K562 (cell line): ENCODE measurements at regions not wholly inside any gene's neighbourhood (a gene's known extent, or its start where the extent isn't known, plus 50 kb on each side); places are given as distances from the start of the nearest gene placed in this dataset.

Experiments used
- ATAC-seq: fragments of 200-7000 bp; cut with Tn5 transposase; 3 replicates; pipeline ENCODE4 v1.9.1; 2020; ENCODE audit warnings: moderate library complexity
- BruUV-seq: library from RNA; stranded (reverse); fragments of 400-500 nt; replicated peaks from 2 replicates; lab custom pipeline; 2021; lab: Mats Ljungman, UMichigan
- CTCF ChIA-PET: fragments of 300-600 bp; formaldehyde crosslinking; extraction: SDS; loops from one replicate; lab custom pipeline; 2021; ENCODE audit warnings: low intra/inter-chr PET ratio; lab: Yijun Ruan, JAX
- POLR2A ChIA-PET: fragments of 300-600, 350-650 bp; sonication (Branson Sonifier 250); formaldehyde crosslinking; extraction: SDS; loops from one replicate; lab custom pipeline; 2021; ENCODE audit warnings: antibody characterized with exemption, inconsistent platforms; lab: Yijun Ruan, JAX
- DNase-seq, 4 experiments: peaks; one replicate each; pipeline versions ENCODE4 v3.0.0 to v3.0.0-alpha.2; 2011 to 2018; ENCODE audit warnings: low spot score in 3 of 4, mixed read lengths in 3 of 4; ENCODE audit errors: extremely low read depth in 1 of 4
- FAIRE-seq: peaks from 2 replicates; lab custom pipeline; 2011; peaks lifted over from hg19 to GRCh38; lab: Jason Lieb, UNC
- H2AFZ ChIP-seq: 2 replicates; pipeline ENCODE4 v1.6.0; 2011; ENCODE audit warnings: low read depth, low read length, control low read depth, inconsistent platforms
- H3K27ac ChIP-seq: fragments of 200-600 bp; 3 replicates; pipeline ENCODE4 v1.8.0; 2011; ENCODE audit warnings: low read depth, mild to moderate bottlenecking, control low read depth, inconsistent platforms, low read length, moderate library complexity, mixed read lengths; ENCODE audit errors: extremely low read depth
- H3K27me3 ChIP-seq, 2 experiments: fragments of 300-600 bp in 1 of 2; 2 replicates in 1 of 2; 3 replicates in 1 of 2; pipeline versions ENCODE4 v1.6.0 to v1.8.0; 2011; ENCODE audit warnings: inconsistent platforms in 2 of 2, low read length in 2 of 2, mild to moderate bottlenecking in 1 of 2, mixed read lengths in 1 of 2, moderate library complexity in 1 of 2; ENCODE audit not compliant: control insufficient read depth in 2 of 2, insufficient read depth in 2 of 2
- H3K36me3 ChIP-seq: fragments of 300-600 bp; 3 replicates; pipeline ENCODE4 v1.8.0; 2011; ENCODE audit warnings: mild to moderate bottlenecking, low read length, inconsistent platforms; ENCODE audit not compliant: control insufficient read depth, insufficient read depth
- H3K4me1 ChIP-seq, 2 experiments: fragments of 200-600 bp in 1 of 2; replicated peaks in 1 of 2; 2 replicates in 1 of 2; 3 replicates in 1 of 2; pipeline versions ENCODE4 v1.5.1 to v1.8.0; 2011; ENCODE audit warnings: inconsistent platforms in 2 of 2, low read length in 2 of 2, mild to moderate bottlenecking in 1 of 2, mixed read lengths in 1 of 2, moderate library complexity in 1 of 2; ENCODE audit not compliant: control insufficient read depth in 2 of 2, insufficient read depth in 2 of 2
- H3K4me2 ChIP-seq: 2 replicates; pipeline ENCODE4 v1.6.1; 2011; ENCODE audit warnings: low read length, control low read depth, inconsistent platforms, mixed read lengths; ENCODE audit not compliant: insufficient read depth
- H3K4me3 ChIP-seq: fragments of 200-600 bp; sonication (generic), shearing (Covaris generic); 2 replicates; pipeline ENCODE4 v1.5.1; 2016; ENCODE audit warnings: control low read depth, inconsistent platforms
- H3K79me2 ChIP-seq: fragments of 200-600 bp; 3 replicates; pipeline ENCODE4 v1.8.0; 2011; ENCODE audit warnings: low read length, inconsistent platforms; ENCODE audit not compliant: control insufficient read depth, insufficient read depth
- H3K9ac ChIP-seq, 2 experiments: 2 replicates each; pipeline versions ENCODE4 v1.6.0 to v1.6.1; 2011; ENCODE audit warnings: low read depth in 2 of 2, low read length in 2 of 2, control low read depth in 1 of 2, inconsistent platforms in 1 of 2, mild to moderate bottlenecking in 1 of 2, mixed read lengths in 1 of 2; ENCODE audit not compliant: insufficient read depth in 1 of 2
- H3K9me1 ChIP-seq: one replicate; pipeline ENCODE4 v1.6.0; 2011; ENCODE audit warnings: inconsistent platforms, mild to moderate bottlenecking, low read length, moderate library complexity; ENCODE audit not compliant: control insufficient read depth, insufficient read depth
- H3K9me3 ChIP-seq: replicated peaks from 2 replicates; pipeline ENCODE4 v1.5.1; 2011; ENCODE audit warnings: low read depth, low read length, inconsistent platforms; ENCODE audit not compliant: control insufficient read depth, insufficient read depth
- H4K20me1 ChIP-seq: replicated peaks from 2 replicates; pipeline ENCODE4 v1.6.1; 2011; ENCODE audit warnings: low read length, inconsistent platforms, mixed read lengths; ENCODE audit not compliant: control insufficient read depth, insufficient read depth
- ELF2 ChIP-seq: fragments of 250-450 bp; sonication (Bioruptor Pico); IDR thresholded peaks from 2 replicates; pipeline ENCODE4 v1.5.0; 2021; ENCODE audit warnings: mild to moderate bottlenecking
- FOSL1 ChIP-seq: fragments of 200-800 bp; sonication (Bioruptor generic); conservative IDR thresholded peaks from 2 replicates; pipeline ENCODE4 v1.6.1; 2016; ENCODE audit warnings: missing genetic modification characterization, missing compliant biosample characterization
- FOXA1 ChIP-seq: fragments of 450-650 bp; IDR thresholded peaks from 2 replicates; pipeline ENCODE4 v1.6.1; 2016; ENCODE audit warnings: mild to moderate bottlenecking, borderline replicate concordance
- FOXJ3 ChIP-seq: sonication (generic); formaldehyde crosslinking; IDR thresholded peaks from 2 replicates; pipeline ENCODE4 v1.4.0; 2020; ENCODE audit warnings: mild to moderate bottlenecking, missing genetic modification reagents
- HLTF ChIP-seq: fragments of 450-650 bp; IDR thresholded peaks from 2 replicates; pipeline ENCODE4 v1.6.1; 2016
- HMG20A ChIP-seq: fragments of 450-650 bp; formaldehyde crosslinking; conservative IDR thresholded peaks from 2 replicates; pipeline ENCODE4 v1.4.0; 2020; ENCODE audit warnings: mild to moderate bottlenecking, mixed read lengths
- HNRNPH1 ChIP-seq: fragments of 200-400 bp; formaldehyde crosslinking; optimal IDR thresholded peaks from 2 replicates; pipeline ENCODE3; 2017; ENCODE audit warnings: low read depth, mild to moderate bottlenecking, low read length, moderate library complexity
- KLF6 ChIP-seq: fragments of 250-450 bp; sonication (Bioruptor Pico); IDR thresholded peaks from 2 replicates; pipeline ENCODE4 v1.4.0; 2020; ENCODE audit warnings: mild to moderate bottlenecking, moderate library complexity, borderline replicate concordance
- MEF2A ChIP-seq: IDR thresholded peaks from 2 replicates; pipeline ENCODE4 v1.6.1; 2011; ENCODE audit warnings: low read depth, mild to moderate bottlenecking, low read length, moderate library complexity; ENCODE audit not compliant: control insufficient read depth
- POLR2A ChIP-seq: fragments of 450-650 bp; conservative IDR thresholded peaks from 2 replicates; pipeline ENCODE4 v1.6.1; 2016
- SNRNP70 ChIP-seq: fragments of 200-400 bp; formaldehyde crosslinking; optimal IDR thresholded peaks from 2 replicates; pipeline ENCODE3; 2017; ENCODE audit warnings: low read depth, low read length
- TAF7 ChIP-seq: fragments of 450-650 bp; IDR thresholded peaks from 2 replicates; pipeline ENCODE4 v1.6.1; 2016; ENCODE audit warnings: missing genetic modification characterization, missing compliant biosample characterization
- TAF9B ChIP-seq: fragments of 450-650 bp; IDR thresholded peaks from 2 replicates; pipeline ENCODE4 v1.6.1; 2018; ENCODE audit warnings: mild to moderate bottlenecking; ENCODE audit not compliant: partially characterized antibody
- ZKSCAN8 ChIP-seq: fragments of 200-800 bp; sonication (Bioruptor generic); IDR thresholded peaks from 2 replicates; pipeline ENCODE4 v1.6.1; 2016; ENCODE audit warnings: missing genetic modification characterization, missing compliant biosample characterization
- ZZZ3 ChIP-seq: fragments of 450-650 bp; IDR thresholded peaks from 2 replicates; pipeline ENCODE4 v1.6.1; 2016; ENCODE audit warnings: antibody characterized with exemption, mild to moderate bottlenecking, moderate library complexity
- WGBS: fragments of 100-300 bp; shearing (Covaris generic); methylation state at CpG from one replicate; pipeline ENCODE4 v1.1.6; 2016; ENCODE audit warnings: low coverage, mixed read lengths; ENCODE audit not compliant: insufficient coverage; ENCODE audit errors: missing lambda C conversion rate; 5-methylcytosine and 5-hydroxymethylcytosine counted together
- in situ Hi-C: fragments of 300-500 bp; cut with MboI; formaldehyde crosslinking; loops from 4 replicates; pipeline ENCODE4 v1.15.0; 2018; ENCODE audit warnings: inconsistent platforms, mixed read lengths
- intact Hi-C: fragments of 100-400 bp; cut with micrococcal nuclease; formaldehyde crosslinking; loops from 2 replicates; pipeline ENCODE4 v1.14.2; 2022
- TF ChIP-seq, protein P1 (sequence below): fragments of 450-650 bp; IDR thresholded peaks from 2 replicates; pipeline ENCODE4 v1.6.1; 2016; ENCODE audit warnings: mild to moderate bottlenecking, moderate library complexity

DNA sequence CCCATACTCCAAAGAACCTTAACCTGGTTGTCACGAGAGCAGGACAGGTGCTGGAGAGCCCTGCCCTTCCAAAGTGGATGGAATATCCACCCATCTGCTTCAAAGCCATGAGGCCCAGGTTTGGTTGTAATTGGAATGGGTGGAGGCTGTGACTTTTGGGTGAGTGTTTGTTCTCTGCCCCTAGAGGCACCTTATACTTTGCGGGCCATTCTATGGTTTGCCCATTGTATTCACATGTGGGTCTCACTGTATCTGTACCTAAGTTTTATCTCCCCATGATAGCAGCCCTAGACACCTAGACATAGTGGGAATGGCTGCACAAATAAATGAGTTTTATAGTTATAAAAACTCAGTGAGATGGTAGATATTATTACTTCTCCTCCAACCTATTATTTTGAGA, 67.1 kb upstream of the NAA20 start:
- DNase-seq (no peak), FAIRE-seq (no peak), ATAC-seq (no peak)
- intact Hi-C loops (no loop called here), in situ Hi-C loops (no loop called here)
- H3K27ac ChIP-seq, result no peak overlapping the region
- ChIA-PET POLR2A (no interaction called here), CTCF (no interaction called here)
- H3K4me1 ChIP-seq, result 0 out of 5 replicates have a peak, but pooled peaks cover 0 to 2% of the 10 kb centered on the region in 2 experiments
- WGBS, result 0% methylated on average over 2 of the region's 2 CpGs
- no peaks in the 10 kb centered on the region for H3K79me2 ChIP-seq
- H3K9me1 ChIP-seq, result no peaks in the 10 kb centered on the region
- BruUV-seq, result no TSS peak
- H4K20me1 ChIP-seq, result no peaks in the 10 kb centered on the region
- no peaks in the 10 kb centered on the region for H3K36me3 ChIP-seq
- no peaks in the 10 kb centered on the region for H3K27me3 ChIP-seq
- H3K9me3 ChIP-seq, result no peaks in the 10 kb centered on the region
- no peak overlapping the region for H3K4me2 ChIP-seq
- H3K9ac ChIP-seq, result no peak overlapping the region
- H3K4me3 ChIP-seq, result no peak overlapping the region
- no peak overlapping the region for H2AFZ ChIP-seq
- no peak for TF ChIP-seq MEF2A
- no peak for TF ChIP-seq HLTF
- TF ChIP-seq HMG20A, result no peak
- no peak for TF ChIP-seq ZZZ3
- TF ChIP-seq TAF7 (tag), result no peak
- TF ChIP-seq FOXJ3 (CRISPR knock-in tag), result no peak
- TF ChIP-seq ELF2 (CRISPR knock-in tag), result no peak
- no peak for TF ChIP-seq KLF6 (CRISPR knock-in tag)
- TF ChIP-seq POLR2A, result no peak
- TF ChIP-seq, protein P1, sequence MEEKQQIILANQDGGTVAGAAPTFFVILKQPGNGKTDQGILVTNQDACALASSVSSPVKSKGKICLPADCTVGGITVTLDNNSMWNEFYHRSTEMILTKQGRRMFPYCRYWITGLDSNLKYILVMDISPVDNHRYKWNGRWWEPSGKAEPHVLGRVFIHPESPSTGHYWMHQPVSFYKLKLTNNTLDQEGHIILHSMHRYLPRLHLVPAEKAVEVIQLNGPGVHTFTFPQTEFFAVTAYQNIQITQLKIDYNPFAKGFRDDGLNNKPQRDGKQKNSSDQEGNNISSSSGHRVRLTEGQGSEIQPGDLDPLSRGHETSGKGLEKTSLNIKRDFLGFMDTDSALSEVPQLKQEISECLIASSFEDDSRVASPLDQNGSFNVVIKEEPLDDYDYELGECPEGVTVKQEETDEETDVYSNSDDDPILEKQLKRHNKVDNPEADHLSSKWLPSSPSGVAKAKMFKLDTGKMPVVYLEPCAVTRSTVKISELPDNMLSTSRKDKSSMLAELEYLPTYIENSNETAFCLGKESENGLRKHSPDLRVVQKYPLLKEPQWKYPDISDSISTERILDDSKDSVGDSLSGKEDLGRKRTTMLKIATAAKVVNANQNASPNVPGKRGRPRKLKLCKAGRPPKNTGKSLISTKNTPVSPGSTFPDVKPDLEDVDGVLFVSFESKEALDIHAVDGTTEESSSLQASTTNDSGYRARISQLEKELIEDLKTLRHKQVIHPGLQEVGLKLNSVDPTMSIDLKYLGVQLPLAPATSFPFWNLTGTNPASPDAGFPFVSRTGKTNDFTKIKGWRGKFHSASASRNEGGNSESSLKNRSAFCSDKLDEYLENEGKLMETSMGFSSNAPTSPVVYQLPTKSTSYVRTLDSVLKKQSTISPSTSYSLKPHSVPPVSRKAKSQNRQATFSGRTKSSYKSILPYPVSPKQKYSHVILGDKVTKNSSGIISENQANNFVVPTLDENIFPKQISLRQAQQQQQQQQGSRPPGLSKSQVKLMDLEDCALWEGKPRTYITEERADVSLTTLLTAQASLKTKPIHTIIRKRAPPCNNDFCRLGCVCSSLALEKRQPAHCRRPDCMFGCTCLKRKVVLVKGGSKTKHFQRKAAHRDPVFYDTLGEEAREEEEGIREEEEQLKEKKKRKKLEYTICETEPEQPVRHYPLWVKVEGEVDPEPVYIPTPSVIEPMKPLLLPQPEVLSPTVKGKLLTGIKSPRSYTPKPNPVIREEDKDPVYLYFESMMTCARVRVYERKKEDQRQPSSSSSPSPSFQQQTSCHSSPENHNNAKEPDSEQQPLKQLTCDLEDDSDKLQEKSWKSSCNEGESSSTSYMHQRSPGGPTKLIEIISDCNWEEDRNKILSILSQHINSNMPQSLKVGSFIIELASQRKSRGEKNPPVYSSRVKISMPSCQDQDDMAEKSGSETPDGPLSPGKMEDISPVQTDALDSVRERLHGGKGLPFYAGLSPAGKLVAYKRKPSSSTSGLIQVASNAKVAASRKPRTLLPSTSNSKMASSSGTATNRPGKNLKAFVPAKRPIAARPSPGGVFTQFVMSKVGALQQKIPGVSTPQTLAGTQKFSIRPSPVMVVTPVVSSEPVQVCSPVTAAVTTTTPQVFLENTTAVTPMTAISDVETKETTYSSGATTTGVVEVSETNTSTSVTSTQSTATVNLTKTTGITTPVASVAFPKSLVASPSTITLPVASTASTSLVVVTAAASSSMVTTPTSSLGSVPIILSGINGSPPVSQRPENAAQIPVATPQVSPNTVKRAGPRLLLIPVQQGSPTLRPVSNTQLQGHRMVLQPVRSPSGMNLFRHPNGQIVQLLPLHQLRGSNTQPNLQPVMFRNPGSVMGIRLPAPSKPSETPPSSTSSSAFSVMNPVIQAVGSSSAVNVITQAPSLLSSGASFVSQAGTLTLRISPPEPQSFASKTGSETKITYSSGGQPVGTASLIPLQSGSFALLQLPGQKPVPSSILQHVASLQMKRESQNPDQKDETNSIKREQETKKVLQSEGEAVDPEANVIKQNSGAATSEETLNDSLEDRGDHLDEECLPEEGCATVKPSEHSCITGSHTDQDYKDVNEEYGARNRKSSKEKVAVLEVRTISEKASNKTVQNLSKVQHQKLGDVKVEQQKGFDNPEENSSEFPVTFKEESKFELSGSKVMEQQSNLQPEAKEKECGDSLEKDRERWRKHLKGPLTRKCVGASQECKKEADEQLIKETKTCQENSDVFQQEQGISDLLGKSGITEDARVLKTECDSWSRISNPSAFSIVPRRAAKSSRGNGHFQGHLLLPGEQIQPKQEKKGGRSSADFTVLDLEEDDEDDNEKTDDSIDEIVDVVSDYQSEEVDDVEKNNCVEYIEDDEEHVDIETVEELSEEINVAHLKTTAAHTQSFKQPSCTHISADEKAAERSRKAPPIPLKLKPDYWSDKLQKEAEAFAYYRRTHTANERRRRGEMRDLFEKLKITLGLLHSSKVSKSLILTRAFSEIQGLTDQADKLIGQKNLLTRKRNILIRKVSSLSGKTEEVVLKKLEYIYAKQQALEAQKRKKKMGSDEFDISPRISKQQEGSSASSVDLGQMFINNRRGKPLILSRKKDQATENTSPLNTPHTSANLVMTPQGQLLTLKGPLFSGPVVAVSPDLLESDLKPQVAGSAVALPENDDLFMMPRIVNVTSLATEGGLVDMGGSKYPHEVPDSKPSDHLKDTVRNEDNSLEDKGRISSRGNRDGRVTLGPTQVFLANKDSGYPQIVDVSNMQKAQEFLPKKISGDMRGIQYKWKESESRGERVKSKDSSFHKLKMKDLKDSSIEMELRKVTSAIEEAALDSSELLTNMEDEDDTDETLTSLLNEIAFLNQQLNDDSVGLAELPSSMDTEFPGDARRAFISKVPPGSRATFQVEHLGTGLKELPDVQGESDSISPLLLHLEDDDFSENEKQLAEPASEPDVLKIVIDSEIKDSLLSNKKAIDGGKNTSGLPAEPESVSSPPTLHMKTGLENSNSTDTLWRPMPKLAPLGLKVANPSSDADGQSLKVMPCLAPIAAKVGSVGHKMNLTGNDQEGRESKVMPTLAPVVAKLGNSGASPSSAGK, result no peak
- no peak for TF ChIP-seq TAF9B
- TF ChIP-seq SNRNP70, result no peak
- TF ChIP-seq FOSL1 (tag), result no peak
- TF ChIP-seq ZKSCAN8, result no peak
- TF ChIP-seq FOXA1, result no peak
- no peak for TF ChIP-seq HNRNPH1
